Thyroid gland (tissue), 4 donors: ENCODE measurements at regions not wholly inside any gene's neighbourhood (a gene's known extent, or its start where the extent isn't known, plus 50 kb on each side); places are given as distances from the start of the nearest gene placed in this dataset.

Source experiments
- CTCF ChIP-seq, 6 experiments: fragments of 200-600 bp in 3 of 6; fragments of 450-650 bp in 3 of 6; sonication (generic) in 3 of 6; IDR thresholded peaks; one replicate each; pipeline ENCODE4 v1.5.1; 2016 to 2019; ENCODE audit warnings: antibody characterized with exemption in 6 of 6, mild to moderate bottlenecking in 2 of 6, inconsistent platforms in 1 of 6, moderate library complexity in 1 of 6
- POLR2A ChIP-seq, 2 donors: fragments of 450-650 bp; IDR thresholded peaks; one replicate each; pipeline ENCODE4 v1.6.1; 2017; ENCODE audit warnings: antibody characterized with exemption in 2 of 2, mild to moderate bottlenecking in 2 of 2, moderate library complexity in 1 of 2

GRCh38 chr6:144901412-144901811 lies 616.3 kb downstream of the UTRN start:
- TF ChIP-seq CTCF (IDR thresholded peaks at IDR 0.05) (no peak), POLR2A (IDR thresholded peaks at IDR 0.05) (no peak)
